Activated naive CD4-positive, alpha-beta T cell (primary cell): ENCODE measurements at regions not wholly inside any gene's neighbourhood (a gene's known extent, or its start where the extent isn't known, plus 50 kb on each side); places are given as distances from the start of the nearest gene placed in this dataset.

Experiments used
- DNase-seq, 4 experiments: peaks; one replicate each; lab custom pipeline; 2025; lab: John Stamatoyannopoulos, UW

- no peak for DNase-seq
These were observed 187.2 kb downstream of the REEP3 start for GRCh38 chr10:63708421-63708820.

GRCh38 chr10:63710703-63711102 lies 189.5 kb downstream of the REEP3 start:
- DNase-seq = no peak

GRCh38 chr10:63711361-63711760 lies 190.2 kb downstream of the REEP3 start:
- DNase-seq = no peak

- DNase-seq = no peak
These were observed 190.9 kb downstream of the REEP3 start for GRCh38 chr10:63711867-63712716.

GRCh38 chr10:63712717-63713115 lies 191.5 kb downstream of the REEP3 start:
- DNase-seq = no peak

GRCh38 chr10:63713191-63714144 lies 192.3 kb downstream of the REEP3 start:
- no peak for DNase-seq

GRCh38 chr10:63716016-63716580 lies 194.9 kb downstream of the REEP3 start:
- DNase-seq = no peak

- DNase-seq = no peak
These were observed 196.0 kb downstream of the REEP3 start for GRCh38 chr10:63717027-63717715.

GRCh38 chr10:63718006-63718405 lies 196.8 kb downstream of the REEP3 start:
- no peak for DNase-seq

GRCh38 chr10:63718421-63718820 lies 197.2 kb downstream of the REEP3 start:
- no peak for DNase-seq

- DNase-seq = no peak
These were observed 198.1 kb downstream of the REEP3 start for GRCh38 chr10:63719226-63719856.

- no peak for DNase-seq
These were observed 198.9 kb downstream of the REEP3 start for GRCh38 chr10:63720072-63720537.

GRCh38 chr10:63720676-63721075 lies 199.5 kb downstream of the REEP3 start:
- DNase-seq = no peak

GRCh38 chr10:63722537-63722936 lies 201.3 kb downstream of the REEP3 start:
- no peak for DNase-seq

GRCh38 chr10:63723320-63723719 lies 202.1 kb downstream of the REEP3 start:
- DNase-seq = no peak

GRCh38 chr10:63723741-63724140 lies 202.5 kb downstream of the REEP3 start:
- no peak for DNase-seq

- DNase-seq = no peak
These were observed 203.7 kb downstream of the REEP3 start for GRCh38 chr10:63724922-63725321.

- no peak for DNase-seq
These were observed 205.7 kb downstream of the REEP3 start for GRCh38 chr10:63726867-63727266.

GRCh38 chr10:63727636-63728035 lies 206.4 kb downstream of the REEP3 start:
- no peak for DNase-seq

GRCh38 chr10:63735305-63735704 lies 214.1 kb downstream of the REEP3 start:
- DNase-seq = no peak

GRCh38 chr10:63738410-63738809 lies 217.2 kb downstream of the REEP3 start:
- DNase-seq = no peak
